ENCODE measurements at regions not wholly inside any gene's neighbourhood (a gene's known extent, or its start where the extent isn't known, plus 50 kb on each side); places are given as distances from the start of the nearest gene placed in this dataset.

DNA sequence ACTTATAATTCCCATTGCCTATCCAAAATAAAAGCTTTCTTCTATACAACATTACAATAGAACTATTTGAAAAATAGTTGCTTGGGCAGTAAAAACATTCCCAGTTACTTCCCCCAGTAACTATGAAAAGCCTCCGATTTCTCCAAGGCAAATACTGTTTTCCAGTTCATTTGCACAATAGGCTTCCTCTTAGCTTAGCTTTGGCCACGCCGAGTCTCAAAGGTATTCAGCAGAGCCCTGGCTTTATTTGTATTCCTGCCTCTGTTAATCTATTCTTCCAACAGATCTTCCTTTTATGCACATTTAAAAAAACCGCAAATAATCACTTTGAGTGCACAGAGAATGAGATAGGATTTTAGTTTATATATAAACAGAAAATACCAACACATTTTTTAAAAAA, 836.8 kb upstream of the VRK2 start (continued):
- TF ChIP-seq, protein P1, sequence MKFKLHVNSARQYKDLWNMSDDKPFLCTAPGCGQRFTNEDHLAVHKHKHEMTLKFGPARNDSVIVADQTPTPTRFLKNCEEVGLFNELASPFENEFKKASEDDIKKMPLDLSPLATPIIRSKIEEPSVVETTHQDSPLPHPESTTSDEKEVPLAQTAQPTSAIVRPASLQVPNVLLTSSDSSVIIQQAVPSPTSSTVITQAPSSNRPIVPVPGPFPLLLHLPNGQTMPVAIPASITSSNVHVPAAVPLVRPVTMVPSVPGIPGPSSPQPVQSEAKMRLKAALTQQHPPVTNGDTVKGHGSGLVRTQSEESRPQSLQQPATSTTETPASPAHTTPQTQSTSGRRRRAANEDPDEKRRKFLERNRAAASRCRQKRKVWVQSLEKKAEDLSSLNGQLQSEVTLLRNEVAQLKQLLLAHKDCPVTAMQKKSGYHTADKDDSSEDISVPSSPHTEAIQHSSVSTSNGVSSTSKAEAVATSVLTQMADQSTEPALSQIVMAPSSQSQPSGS (IDR thresholded peaks at IDR 0.05; ENCODE audit: low read length) = no peak

Measured in H1 (cell line).